Ureter (tissue), 1 donor: ENCODE measurements at regions not wholly inside any gene's neighbourhood (a gene's known extent, or its start where the extent isn't known, plus 50 kb on each side); places are given as distances from the start of the nearest gene placed in this dataset.
"Not testable (repeated sequence)": the region's sequence is repeated elsewhere in the genome, so short reads cannot be mapped to it uniquely, and the experiment has no call there.

Experiments
- DNase-seq: peaks from one replicate; pipeline ENCODE4 v3.0.0-alpha.2; 2020; ENCODE audit warnings: low spot score
- donor health status: DM: yes; HTN: yes; CAD: no.

GRCh38 chr22:48717076-48717810 is 1110.4 kb downstream of the BRD1 start:
- DNase-seq = no peak

- DNase-seq = not testable (repeated sequence)
Measured at GRCh38 chr22:48716154-48716553, 1111.5 kb downstream of the BRD1 start.

- no peak for DNase-seq
Measured at GRCh38 chr22:48715511-48715910, 1112.2 kb downstream of the BRD1 start.

GRCh38 chr22:48714231-48714630 is 1113.4 kb downstream of the BRD1 start:
- no peak for DNase-seq

GRCh38 chr22:48713272-48714205 is 1114.1 kb downstream of the BRD1 start:
- no peak for DNase-seq

GRCh38 chr22:48712558-48713271 is 1115.0 kb downstream of the BRD1 start:
- DNase-seq = no peak

GRCh38 chr22:48711669-48712068 is 1116.0 kb downstream of the BRD1 start:
- no peak for DNase-seq

- no peak for DNase-seq
Measured at GRCh38 chr22:48711031-48711431, 1116.6 kb downstream of the BRD1 start.

- DNase-seq = no peak
Measured at GRCh38 chr22:48710410-48710809, 1117.3 kb downstream of the BRD1 start.

- no peak for DNase-seq
Measured at GRCh38 chr22:48709976-48710375, 1117.7 kb downstream of the BRD1 start.

- DNase-seq = no peak
Measured at GRCh38 chr22:48709453-48709852, 1118.2 kb downstream of the BRD1 start.

- no peak for DNase-seq
Measured at GRCh38 chr22:48708558-48709245, 1119.0 kb downstream of the BRD1 start.

- no peak for DNase-seq
Measured at GRCh38 chr22:48707763-48708557, 1119.7 kb downstream of the BRD1 start.

- DNase-seq = no peak
Measured at GRCh38 chr22:48706934-48707762, 1120.5 kb downstream of the BRD1 start.

- no peak for DNase-seq
Measured at GRCh38 chr22:48705917-48706605, 1121.6 kb downstream of the BRD1 start.

- DNase-seq = no peak
Measured at GRCh38 chr22:48705159-48705916, 1122.3 kb downstream of the BRD1 start.

GRCh38 chr22:48704335-48704734 is 1123.3 kb downstream of the BRD1 start:
- no peak for DNase-seq

GRCh38 chr22:48703265-48703941 is 1124.3 kb downstream of the BRD1 start:
- DNase-seq = no peak
